ENCODE measurements at regions not wholly inside any gene's neighbourhood (a gene's known extent, or its start where the extent isn't known, plus 50 kb on each side); places are given as distances from the start of the nearest gene placed in this dataset.

- no peak overlapping the region for H3K4me3 ChIP-seq (ENCODE audit: low read depth, low read length)
- POLR2A ChIA-PET, result no interaction called here
- no peak for TF ChIP-seq ZNF549 (tag by site-specific recombination; IDR thresholded peaks at IDR 0.05)
- TF ChIP-seq BCL11B (tag by site-specific recombination; IDR thresholded peaks at IDR 0.05; ENCODE audit: low read depth), result no peak
- no peak for TF ChIP-seq GLIS1 (tag by site-specific recombination; IDR thresholded peaks at IDR 0.05)
- no peak for TF ChIP-seq OVOL3 (tag by site-specific recombination; IDR thresholded peaks at IDR 0.05)
- TF ChIP-seq ZNF350 (tag by site-specific recombination; IDR thresholded peaks at IDR 0.05), result no peak
- no peak for TF ChIP-seq FEZF1 (tag by site-specific recombination; IDR thresholded peaks at IDR 0.05)
- no peak for TF ChIP-seq ZNF37A (tag by site-specific recombination; IDR thresholded peaks at IDR 0.05)
- no peak for TF ChIP-seq ZNF10 (tag by site-specific recombination; IDR thresholded peaks at IDR 0.05)
- TF ChIP-seq ZNF184 (tag by site-specific recombination; IDR thresholded peaks at IDR 0.05), result no peak
- TF ChIP-seq ZSCAN4 (tag by site-specific recombination; IDR thresholded peaks at IDR 0.05), result no peak
- H3K4me1 ChIP-seq (ENCODE audit: control insufficient read depth, insufficient read depth, low read length), result no peaks in the 10 kb centered on the region
- no peak overlapping the region for H3K27ac ChIP-seq (ENCODE audit: extremely low read depth, low read depth, low read length)
- H3K36me3 ChIP-seq (ENCODE audit: control insufficient read depth in 2 of 2, insufficient read depth in 1 of 2, low read length in 2 of 2), result no peaks in the 10 kb centered on the region
- no peaks in the 10 kb centered on the region for H3K9me3 ChIP-seq (ENCODE audit: control insufficient read depth, insufficient read depth, low read depth, low read length)
- CTCF ChIA-PET, result no interaction called here
Observed at GRCh38 chr14:37848985-37849621, 253.7 kb downstream of the TTC6 start.

- Histone ChIP-seq H3K27ac (ENCODE audit: extremely low read depth, low read depth, low read length) (no peak overlapping the region), H3K36me3 (ENCODE audit: control insufficient read depth in 2 of 2, insufficient read depth in 1 of 2, low read length in 2 of 2) (no peaks in the 10 kb centered on the region), H3K4me3 (ENCODE audit: low read depth, low read length) (no peak overlapping the region), H3K4me1 (ENCODE audit: control insufficient read depth, insufficient read depth, low read length) (no peaks in the 10 kb centered on the region), H3K9me3 (ENCODE audit: control insufficient read depth, insufficient read depth, low read depth, low read length) (no peaks in the 10 kb centered on the region)
- CTCF ChIA-PET, result no interaction called here
- POLR2A ChIA-PET, result no interaction called here
- TF ChIP-seq KLF17 (tag by site-specific recombination; IDR thresholded peaks at IDR 0.05), result no peak
- no peak for TF ChIP-seq ZNF155 (tag by site-specific recombination; IDR thresholded peaks at IDR 0.05)
- no peak for TF ChIP-seq ZNF600 (tag by site-specific recombination; IDR thresholded peaks at IDR 0.05)
- TF ChIP-seq ZNF521 (tag by site-specific recombination; IDR thresholded peaks at IDR 0.05), result no peak
- no peak for TF ChIP-seq TSHZ1 (tag by site-specific recombination; IDR thresholded peaks at IDR 0.05; ENCODE audit: borderline replicate concordance)
- TF ChIP-seq GLIS1 (tag by site-specific recombination; IDR thresholded peaks at IDR 0.05), result no peak
- TF ChIP-seq ZNF394 (tag by site-specific recombination; IDR thresholded peaks at IDR 0.05; ENCODE audit: borderline replicate concordance), result no peak
- TF ChIP-seq GLI4 (tag by site-specific recombination; IDR thresholded peaks at IDR 0.05), result no peak
- TF ChIP-seq ZNF670 (tag by site-specific recombination; IDR thresholded peaks at IDR 0.05; ENCODE audit: low read depth), result no peak
- TF ChIP-seq ZNF121 (tag by site-specific recombination; IDR thresholded peaks at IDR 0.05), result no peak
- TF ChIP-seq ZNF585B (tag by site-specific recombination; IDR thresholded peaks at IDR 0.05), result no peak
- no peak for TF ChIP-seq GFI1B (tag by site-specific recombination; IDR thresholded peaks at IDR 0.05)
Observed at GRCh38 chr14:37851054-37851453, 255.6 kb downstream of the TTC6 start.
